ENCODE measurements at regions not wholly inside any gene's neighbourhood (a gene's known extent, or its start where the extent isn't known, plus 50 kb on each side); places are given as distances from the start of the nearest gene placed in this dataset.

DNA sequence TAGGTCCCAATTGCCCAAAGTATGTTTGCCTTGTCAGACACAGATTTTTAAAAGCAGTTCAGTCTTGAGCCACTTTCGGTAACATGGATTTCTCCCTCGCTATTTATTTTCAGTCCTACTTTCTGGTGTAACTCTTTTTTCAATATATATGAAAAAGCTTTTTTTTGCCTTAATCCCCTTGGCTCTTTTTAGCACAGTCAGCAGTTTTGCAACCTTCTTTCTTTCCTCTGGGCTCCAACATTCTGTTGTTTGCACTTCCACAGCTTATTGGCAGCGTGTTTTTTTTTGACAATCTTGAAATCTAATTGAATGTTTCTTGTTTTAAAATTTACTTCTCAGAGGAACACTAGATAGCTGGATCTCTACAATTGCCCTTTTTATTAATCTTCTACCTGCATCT is 429.3 kb upstream of the NBEA start:
- DNase-seq: no peak

GRCh38 chr13:34513526-34513925 is 428.5 kb upstream of the NBEA start:
- no peak for DNase-seq

GRCh38 chr13:34515201-34515600 is 426.9 kb upstream of the NBEA start:
- no peak for DNase-seq

DNA sequence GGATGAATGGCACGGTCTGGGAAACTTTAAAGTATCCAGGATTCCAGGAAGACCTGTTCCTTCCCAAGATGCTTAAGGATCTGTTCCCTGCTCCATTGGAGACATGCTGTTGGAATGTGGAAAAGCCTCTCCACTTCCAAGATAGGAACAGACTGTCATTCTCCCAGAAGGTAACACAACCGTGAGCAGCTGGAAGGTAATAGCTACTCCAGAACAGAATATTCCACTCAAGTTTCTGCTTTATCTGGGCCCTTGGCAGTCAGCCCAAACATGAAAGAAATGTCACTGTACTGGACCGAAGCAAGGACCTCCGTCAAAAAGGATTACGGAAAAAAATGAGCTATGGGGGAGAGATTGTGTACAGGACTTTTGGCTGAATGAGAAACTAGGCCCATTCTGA is 420.9 kb upstream of the NBEA start:
- no peak for DNase-seq

DNA sequence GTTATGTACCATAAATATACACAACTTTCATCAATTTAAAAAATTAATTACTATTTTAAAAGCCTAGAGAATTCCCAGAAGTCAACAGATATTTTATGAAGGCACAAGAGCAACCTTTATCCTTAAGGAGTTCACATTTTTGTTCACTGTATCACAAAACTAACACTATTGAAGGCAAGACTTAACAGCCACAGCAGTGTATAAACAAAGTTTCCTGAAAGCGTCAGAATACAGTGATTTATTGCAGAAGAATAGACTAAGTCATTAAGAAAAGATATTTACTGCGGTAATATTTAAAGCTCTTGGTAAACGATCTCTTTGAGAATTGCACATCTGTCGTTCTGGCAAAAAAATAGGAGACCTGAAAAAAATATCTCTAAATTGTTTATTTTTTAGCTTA is 419.3 kb upstream of the NBEA start:
- DNase-seq: no peak

DNA sequence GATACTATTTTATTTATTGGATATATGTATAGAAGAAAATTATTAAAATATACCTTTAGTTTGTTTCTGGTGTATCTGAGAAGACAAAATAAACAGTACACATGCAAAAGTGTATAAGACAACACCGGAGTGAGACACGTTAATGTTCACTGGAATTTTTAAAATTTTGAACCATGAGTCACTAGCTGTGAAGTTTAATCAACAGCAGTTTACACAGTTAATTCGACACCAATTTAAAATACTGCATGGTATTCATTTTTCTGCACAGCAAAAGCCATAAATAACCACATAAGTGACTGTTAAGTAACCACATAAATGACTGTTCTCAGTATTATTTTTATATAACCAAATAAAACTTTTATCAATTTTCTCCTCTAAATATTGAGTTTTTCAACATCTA is 418.7 kb upstream of the NBEA start:
- no peak for DNase-seq

DNA sequence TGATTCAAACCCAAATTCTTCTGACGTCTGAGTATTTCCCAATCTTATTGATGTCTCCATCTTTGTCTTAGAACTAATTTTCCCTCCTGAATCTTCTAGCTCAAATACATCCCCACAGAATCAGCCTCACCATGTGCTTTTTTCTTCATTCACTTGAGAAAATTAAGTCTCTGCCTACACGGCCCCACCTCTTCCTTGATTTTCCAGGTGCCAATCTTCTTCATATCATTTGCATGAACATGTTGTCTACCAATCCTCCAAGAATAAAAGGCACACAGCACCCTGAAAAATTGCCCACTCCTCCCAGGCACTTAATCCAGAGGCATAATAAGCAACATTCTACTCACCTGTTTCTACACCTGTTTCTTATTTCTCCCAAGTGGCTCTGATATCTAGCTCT is 408.1 kb upstream of the NBEA start:
- DNase-seq: no peak

DNA sequence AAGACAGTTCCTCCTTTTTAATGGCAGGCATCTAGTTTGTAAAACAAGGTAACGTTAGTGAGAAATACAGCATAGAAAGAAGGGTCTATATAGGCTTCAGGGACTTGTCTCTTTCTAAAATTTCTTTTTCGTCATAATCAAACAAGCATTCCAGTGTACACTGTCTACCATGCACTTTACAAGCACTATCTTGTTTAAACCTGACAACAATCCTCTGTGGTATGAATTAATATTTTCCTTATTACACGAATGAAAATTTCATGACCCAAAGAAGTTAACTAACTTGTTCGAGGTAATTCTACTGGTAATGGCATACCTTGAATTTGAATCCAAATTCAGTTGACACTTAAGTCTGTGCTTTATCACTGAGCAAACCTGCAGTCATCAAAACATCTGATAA is 399.7 kb upstream of the NBEA start:
- no peak for DNase-seq

DNA sequence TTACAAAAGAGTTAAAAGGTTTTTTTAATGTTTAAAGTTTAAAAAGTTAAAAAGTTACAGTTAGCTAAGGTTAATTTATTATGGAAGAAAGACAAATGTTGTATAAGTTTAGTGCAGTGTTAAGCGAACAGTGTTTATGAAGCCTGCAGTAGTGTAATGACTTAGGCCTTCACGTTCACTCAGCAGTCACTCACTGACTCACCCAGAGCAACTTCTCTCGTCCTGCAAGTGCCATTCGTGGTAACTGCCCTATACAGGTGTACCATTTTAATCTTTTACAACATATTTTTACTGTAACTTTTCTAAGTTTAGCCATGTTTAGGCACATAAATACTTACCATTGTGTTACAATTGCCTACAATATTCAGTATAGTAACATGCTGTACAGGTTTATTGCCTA is 398.2 kb upstream of the NBEA start:
- DNase-seq: no peak

GRCh38 chr13:34545461-34545860 is 396.6 kb upstream of the NBEA start:
- no peak for DNase-seq

DNA sequence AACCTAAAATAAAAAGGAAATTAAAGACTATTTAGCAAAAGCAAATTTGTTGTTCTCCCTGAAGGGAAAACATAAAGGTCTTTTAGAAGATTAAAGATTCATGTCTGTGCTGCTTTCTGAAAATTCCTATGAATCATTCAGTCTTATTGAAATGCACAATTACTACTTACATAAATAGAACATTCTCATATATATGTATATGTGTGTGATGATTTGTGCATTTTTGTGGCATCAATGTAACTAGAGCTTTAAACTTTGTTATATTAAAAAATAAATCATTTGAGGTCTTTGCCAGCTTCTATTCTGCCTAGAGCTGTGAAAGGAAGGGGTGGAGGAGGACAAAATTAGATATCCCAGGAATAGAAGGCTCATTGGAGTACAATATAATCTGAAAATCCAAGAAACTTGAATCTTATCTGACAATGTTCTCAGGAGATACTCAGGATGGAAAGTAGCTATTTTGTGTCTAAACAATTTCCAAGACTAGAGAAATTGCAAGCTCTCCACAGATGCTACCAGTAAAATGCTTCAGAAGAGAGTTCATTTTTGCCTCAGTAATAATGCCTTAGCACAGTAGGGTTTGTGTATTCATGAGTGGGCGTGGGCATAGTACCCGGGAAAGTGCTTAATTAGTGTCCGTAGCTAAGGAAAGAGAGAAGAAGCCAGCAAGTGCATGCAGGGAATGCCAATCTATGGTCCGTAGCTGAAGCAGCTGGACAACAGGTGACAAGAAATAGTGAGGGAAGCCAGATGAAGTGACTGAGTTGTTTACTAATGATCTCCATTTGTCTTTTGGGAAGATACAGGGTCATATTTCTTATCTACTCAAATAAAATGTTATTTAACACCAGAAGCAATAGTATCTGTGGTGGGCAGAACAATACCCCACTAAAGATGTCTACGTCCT is 395.5 kb upstream of the NBEA start:
- no peak for DNase-seq

DNA sequence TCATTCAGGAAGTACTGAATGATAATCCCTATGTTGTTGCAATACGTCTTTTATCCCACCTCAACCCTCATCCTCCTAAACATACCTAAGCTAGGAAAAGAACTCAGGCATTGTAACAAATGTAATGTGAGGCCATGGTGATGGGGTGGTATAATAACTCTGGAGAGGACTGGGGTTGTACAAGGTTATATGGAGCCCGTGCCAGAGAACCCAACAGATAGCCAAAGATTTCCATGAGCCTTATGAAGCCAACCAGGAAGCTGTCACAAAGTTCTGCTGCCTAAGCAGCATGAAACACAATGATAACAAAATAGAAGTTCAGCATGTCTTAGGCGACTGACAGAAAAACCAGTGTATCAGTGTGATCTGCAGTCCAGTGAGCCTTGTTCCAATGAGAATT is 394.1 kb upstream of the NBEA start:
- no peak for DNase-seq

DNA sequence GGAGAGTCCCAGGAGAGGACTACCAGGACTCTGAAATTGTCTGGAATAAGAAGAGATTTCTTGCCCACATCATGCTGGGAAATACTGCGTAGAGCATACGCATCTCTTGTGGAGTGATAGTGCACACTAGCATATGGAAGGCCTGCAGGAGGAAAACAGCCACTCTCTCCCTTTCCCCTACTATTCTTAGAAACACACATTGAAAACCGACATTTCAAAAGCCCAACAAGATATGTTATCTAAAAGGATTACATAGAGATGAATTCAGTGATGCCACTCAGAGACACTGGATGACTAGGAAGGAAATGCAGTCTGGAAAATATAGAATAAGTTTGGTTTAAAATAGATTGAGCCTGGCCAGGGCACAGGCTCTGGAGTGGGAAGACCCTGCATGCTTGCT is 388.7 kb upstream of the NBEA start:
- DNase-seq: no peak

GRCh38 chr13:34555988-34556387 is 386.1 kb upstream of the NBEA start:
- DNase-seq: no peak

- DNase-seq: no peak
Observed at GRCh38 chr13:34561033-34561432, 381.0 kb upstream of the NBEA start.

- no peak for DNase-seq
Observed at GRCh38 chr13:34567597-34567996, 374.5 kb upstream of the NBEA start.

GRCh38 chr13:34570698-34571353 is 371.2 kb upstream of the NBEA start:
- DNase-seq: no peak

GRCh38 chr13:34571716-34572115 is 370.4 kb upstream of the NBEA start:
- no peak for DNase-seq

GRCh38 chr13:34577051-34577450 is 365.0 kb upstream of the NBEA start:
- DNase-seq: no peak

GRCh38 chr13:34578471-34578870 is 363.6 kb upstream of the NBEA start:
- DNase-seq: no peak

DNA sequence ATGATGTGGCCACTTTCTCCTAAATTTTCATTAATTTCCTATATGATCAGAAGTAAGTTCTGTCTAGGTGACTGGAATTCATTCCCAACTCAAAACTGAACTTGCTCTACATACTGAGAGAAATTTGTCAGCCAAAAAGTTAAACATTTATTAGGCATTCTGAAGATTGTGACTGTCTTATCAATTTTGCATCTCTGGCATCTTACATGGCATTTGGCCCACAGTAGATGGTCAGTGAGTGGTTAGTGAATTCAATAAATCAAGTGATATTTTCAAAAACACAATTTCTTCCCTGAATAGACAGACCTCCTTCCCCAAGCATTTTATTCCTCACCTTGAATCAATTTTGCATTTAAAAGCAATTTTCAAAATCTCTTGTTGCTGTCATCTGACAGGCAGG is 363.2 kb upstream of the NBEA start:
- no peak for DNase-seq

- no peak for DNase-seq
Observed at GRCh38 chr13:34583181-34583580, 358.9 kb upstream of the NBEA start.

- no peak for DNase-seq
Observed at GRCh38 chr13:34587576-34587975, 354.5 kb upstream of the NBEA start.

- no peak for DNase-seq
Observed at GRCh38 chr13:34588362-34588761, 353.7 kb upstream of the NBEA start.

- DNase-seq: no peak
Observed at GRCh38 chr13:34589581-34589980, 352.5 kb upstream of the NBEA start.
